ENCODE measurements at regions not wholly inside any gene's neighbourhood (a gene's known extent, or its start where the extent isn't known, plus 50 kb on each side); places are given as distances from the start of the nearest gene placed in this dataset.

DNA sequence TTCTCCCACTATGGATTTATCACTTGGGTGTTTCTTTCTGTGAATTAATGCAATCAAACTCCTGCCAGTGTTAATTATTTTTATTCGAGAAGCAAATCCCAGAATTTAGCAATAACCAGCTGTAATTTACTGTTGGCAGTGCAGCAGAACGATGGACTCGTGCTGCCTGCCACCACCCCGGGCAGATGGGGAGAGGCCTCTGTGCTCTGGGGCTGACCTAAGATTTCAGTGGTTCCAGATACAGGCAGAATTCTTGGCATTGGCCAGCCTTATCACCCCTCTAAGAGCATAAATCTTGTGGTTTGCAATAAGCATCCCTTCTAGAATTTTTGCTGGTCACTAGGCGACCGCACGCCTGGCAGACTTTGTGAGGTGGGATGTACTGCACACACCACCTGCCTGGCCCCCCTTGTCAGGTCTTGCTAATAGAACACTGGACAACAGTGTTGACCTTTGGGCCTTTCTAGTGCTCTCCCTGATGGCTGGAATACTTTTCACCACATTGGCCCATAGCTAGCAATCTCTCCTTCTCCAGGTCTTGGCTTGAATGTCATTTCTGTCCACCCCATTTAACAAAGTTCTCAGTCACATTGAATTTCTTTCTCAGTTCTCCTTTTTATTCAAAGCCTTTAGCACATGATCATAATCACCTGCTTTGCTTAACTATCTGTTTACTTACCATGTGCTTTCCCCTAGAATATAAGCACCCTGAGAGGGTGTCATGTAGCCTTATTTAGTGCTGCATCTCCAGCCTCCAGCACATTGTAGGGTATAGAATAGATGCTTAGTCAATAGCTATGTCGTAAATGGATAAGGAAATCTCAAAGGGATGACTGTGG, 122.1 kb upstream of the DYNLRB2 start:
- Histone ChIP-seq H3K36me3 (ENCODE audit: control insufficient read depth in 1 of 2, insufficient read depth in 2 of 2, low read length in 2 of 2) (no peaks in the 10 kb centered on the region), H3K4me3 (ENCODE audit: low read depth in 1 of 2, low read length in 2 of 2) (no peak overlapping the region), H3K27me3 (ENCODE audit: low read depth, low read length) (no peaks in the 10 kb centered on the region), H3K9me3 (ENCODE audit: control insufficient read depth in 1 of 2, low read length in 2 of 2) (no peaks in the 10 kb centered on the region), H3K27ac (ENCODE audit: low read length) (no peak overlapping the region), H3K4me1 (ENCODE audit: control insufficient read depth in 1 of 2, insufficient read depth in 2 of 2, low read length in 2 of 2) (no peaks in the 10 kb centered on the region)

DNA sequence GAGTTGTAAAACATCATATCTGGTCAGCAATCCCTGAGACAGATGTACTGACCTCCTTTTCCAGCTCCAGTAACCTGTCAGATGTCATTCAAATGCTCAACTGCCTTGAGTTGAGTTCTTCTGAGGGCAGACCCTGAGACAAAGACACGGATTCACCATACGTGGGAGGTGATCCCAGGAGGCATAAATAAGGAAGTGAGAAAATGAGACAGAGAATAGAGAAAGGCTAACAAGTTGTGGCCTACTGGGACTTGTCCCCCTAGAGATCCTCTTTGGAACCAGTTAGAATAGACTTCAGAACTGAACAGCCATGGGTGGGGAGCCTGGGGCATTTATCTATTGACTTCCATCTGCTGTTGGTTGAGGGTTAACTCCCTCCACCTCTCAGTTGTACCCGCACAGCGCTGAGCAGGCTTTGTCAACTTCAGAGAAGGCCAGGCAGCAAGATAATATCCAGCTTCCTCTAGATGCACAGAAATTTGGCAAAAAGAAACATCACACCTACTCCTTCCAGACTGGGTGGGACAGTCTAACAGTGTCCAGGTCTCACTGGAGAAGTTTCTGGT, 123.0 kb upstream of the DYNLRB2 start:
- no peaks in the 10 kb centered on the region for H3K4me1 ChIP-seq (ENCODE audit: control insufficient read depth in 1 of 2, insufficient read depth in 2 of 2, low read length in 2 of 2)
- no peaks in the 10 kb centered on the region for H3K9me3 ChIP-seq (ENCODE audit: control insufficient read depth in 1 of 2, low read length in 2 of 2)
- H3K27me3 ChIP-seq (ENCODE audit: low read depth, low read length), result no peaks in the 10 kb centered on the region
- no peaks in the 10 kb centered on the region for H3K36me3 ChIP-seq (ENCODE audit: control insufficient read depth in 1 of 2, insufficient read depth in 2 of 2, low read length in 2 of 2)
- no peak overlapping the region for H3K27ac ChIP-seq (ENCODE audit: low read length)
- no peak overlapping the region for H3K4me3 ChIP-seq (ENCODE audit: low read depth in 1 of 2, low read length in 2 of 2)

DNA sequence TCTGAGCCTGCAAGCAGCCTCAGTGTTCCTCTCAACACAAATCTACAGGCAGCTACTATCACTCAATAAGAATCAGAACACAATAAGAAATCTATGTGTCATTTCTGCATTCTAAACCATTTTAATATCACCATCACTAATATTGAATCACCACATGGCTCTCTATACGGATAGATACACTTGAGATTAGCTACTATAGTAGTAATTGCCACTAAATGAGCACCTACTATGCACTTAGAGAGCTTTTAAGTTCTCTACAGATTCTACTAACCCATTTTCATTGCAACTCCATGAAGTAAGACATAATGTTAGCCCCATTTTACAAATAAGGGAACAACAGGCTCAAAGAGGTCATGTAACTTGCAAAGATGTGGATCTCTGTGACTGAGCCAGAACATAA, 132.8 kb upstream of the DYNLRB2 start:
- no peak overlapping the region for H3K27ac ChIP-seq (ENCODE audit: low read length)
- H3K27me3 ChIP-seq (ENCODE audit: low read depth, low read length), result no peaks in the 10 kb centered on the region
- no peaks in the 10 kb centered on the region for H3K36me3 ChIP-seq (ENCODE audit: control insufficient read depth in 1 of 2, insufficient read depth in 2 of 2, low read length in 2 of 2)
- H3K4me1 ChIP-seq (ENCODE audit: control insufficient read depth in 1 of 2, insufficient read depth in 2 of 2, low read length in 2 of 2), result no peaks in the 10 kb centered on the region
- no peak overlapping the region for H3K4me3 ChIP-seq (ENCODE audit: low read depth in 1 of 2, low read length in 2 of 2)
- H3K9me3 ChIP-seq (ENCODE audit: control insufficient read depth in 1 of 2, low read length in 2 of 2), result no peaks in the 10 kb centered on the region

DNA sequence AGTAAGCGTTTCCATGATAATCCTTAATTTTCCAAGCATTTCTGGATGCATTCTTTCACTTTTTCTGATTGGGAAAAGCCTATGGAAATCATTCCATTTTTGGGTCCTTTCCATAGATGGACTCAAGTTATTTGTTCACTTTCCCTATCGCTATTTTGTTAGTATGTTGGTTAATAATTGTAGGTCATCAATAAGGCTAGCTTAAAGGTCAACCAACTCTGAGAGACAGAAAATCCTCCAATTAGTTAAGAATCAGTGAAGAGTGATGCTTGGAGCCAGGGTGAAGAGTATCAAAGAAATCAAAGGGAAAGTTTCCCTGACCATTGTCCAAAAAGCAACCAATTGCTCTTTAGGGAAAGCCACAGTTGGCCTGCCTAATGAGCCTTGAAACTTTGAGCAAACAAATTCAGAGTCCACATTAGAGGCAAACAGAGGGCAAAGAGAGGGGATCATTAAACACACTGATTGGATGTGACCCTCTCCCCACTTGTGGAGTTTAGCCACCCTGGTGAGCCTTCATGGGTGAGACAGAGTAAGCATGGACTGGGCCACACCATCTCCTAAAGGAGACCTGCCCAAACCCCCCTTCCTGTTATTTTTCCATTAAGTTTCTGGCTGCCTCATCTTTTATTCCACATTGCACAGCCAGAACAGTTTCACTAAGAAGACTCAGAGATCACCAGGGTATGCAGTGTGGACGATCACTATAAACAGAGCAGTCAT, 133.4 kb upstream of the DYNLRB2 start:
- no peaks in the 10 kb centered on the region for H3K9me3 ChIP-seq (ENCODE audit: control insufficient read depth in 1 of 2, low read length in 2 of 2)
- H3K36me3 ChIP-seq (ENCODE audit: control insufficient read depth in 1 of 2, insufficient read depth in 2 of 2, low read length in 2 of 2), result no peaks in the 10 kb centered on the region
- no peak overlapping the region for H3K4me3 ChIP-seq (ENCODE audit: low read depth in 1 of 2, low read length in 2 of 2)
- H3K27me3 ChIP-seq (ENCODE audit: low read depth, low read length), result no peaks in the 10 kb centered on the region
- no peaks in the 10 kb centered on the region for H3K4me1 ChIP-seq (ENCODE audit: control insufficient read depth in 1 of 2, insufficient read depth in 2 of 2, low read length in 2 of 2)
- H3K27ac ChIP-seq (ENCODE audit: low read length), result no peak overlapping the region

DNA sequence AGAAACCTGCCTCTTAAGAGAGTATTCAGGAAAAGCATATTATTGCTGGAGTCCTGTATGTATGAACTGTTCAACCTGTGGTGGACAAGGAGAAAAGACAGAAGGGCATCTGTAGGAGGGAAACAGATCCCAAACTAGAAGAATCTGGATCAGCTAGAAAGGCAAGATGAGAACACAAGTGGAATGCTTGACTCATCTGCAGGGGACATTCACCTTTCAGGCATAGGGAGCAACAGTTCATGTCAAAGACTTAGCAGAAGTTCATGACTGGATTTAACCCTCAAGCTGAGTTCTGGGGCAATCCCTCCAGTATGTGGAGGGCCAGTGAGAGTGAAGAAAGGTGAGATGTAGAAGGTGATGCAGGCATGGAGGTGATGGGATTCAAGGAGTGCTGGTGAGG, 135.9 kb upstream of the DYNLRB2 start:
- no peaks in the 10 kb centered on the region for H3K36me3 ChIP-seq (ENCODE audit: control insufficient read depth in 1 of 2, insufficient read depth in 2 of 2, low read length in 2 of 2)
- H3K4me1 ChIP-seq (ENCODE audit: control insufficient read depth in 1 of 2, insufficient read depth in 2 of 2, low read length in 2 of 2), result no peaks in the 10 kb centered on the region
- no peaks in the 10 kb centered on the region for H3K27me3 ChIP-seq (ENCODE audit: low read depth, low read length)
- H3K27ac ChIP-seq (ENCODE audit: low read length), result no peak overlapping the region
- no peaks in the 10 kb centered on the region for H3K9me3 ChIP-seq (ENCODE audit: control insufficient read depth in 1 of 2, low read length in 2 of 2)
- no peak overlapping the region for H3K4me3 ChIP-seq (ENCODE audit: low read depth in 1 of 2, low read length in 2 of 2)

DNA sequence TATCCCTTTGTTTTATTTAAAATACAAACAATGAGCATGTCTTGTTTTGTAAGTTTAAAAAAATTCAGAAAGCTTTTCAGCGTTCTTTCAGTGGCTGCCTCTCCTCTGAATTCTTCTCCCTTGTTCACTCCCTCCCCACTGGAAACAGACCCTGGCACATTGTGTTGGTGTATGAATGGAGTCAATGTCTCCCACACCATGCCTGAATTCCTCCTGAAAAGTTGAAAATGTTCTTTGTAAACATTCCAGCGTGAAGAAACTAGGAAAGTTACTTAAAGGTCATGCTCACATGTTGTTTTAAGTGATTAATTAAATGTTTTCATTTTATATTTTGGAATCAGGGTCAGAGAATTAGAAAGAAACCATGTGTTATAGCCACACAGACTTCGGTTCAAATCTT, 136.9 kb upstream of the DYNLRB2 start:
- Histone ChIP-seq H3K36me3 (ENCODE audit: control insufficient read depth in 1 of 2, insufficient read depth in 2 of 2, low read length in 2 of 2) (no peaks in the 10 kb centered on the region), H3K4me3 (ENCODE audit: low read depth in 1 of 2, low read length in 2 of 2) (no peak overlapping the region), H3K27ac (ENCODE audit: low read length) (no peak overlapping the region), H3K4me1 (ENCODE audit: control insufficient read depth in 1 of 2, insufficient read depth in 2 of 2, low read length in 2 of 2) (no peaks in the 10 kb centered on the region), H3K27me3 (ENCODE audit: low read depth, low read length) (no peaks in the 10 kb centered on the region), H3K9me3 (ENCODE audit: control insufficient read depth in 1 of 2, low read length in 2 of 2) (no peaks in the 10 kb centered on the region)

DNA sequence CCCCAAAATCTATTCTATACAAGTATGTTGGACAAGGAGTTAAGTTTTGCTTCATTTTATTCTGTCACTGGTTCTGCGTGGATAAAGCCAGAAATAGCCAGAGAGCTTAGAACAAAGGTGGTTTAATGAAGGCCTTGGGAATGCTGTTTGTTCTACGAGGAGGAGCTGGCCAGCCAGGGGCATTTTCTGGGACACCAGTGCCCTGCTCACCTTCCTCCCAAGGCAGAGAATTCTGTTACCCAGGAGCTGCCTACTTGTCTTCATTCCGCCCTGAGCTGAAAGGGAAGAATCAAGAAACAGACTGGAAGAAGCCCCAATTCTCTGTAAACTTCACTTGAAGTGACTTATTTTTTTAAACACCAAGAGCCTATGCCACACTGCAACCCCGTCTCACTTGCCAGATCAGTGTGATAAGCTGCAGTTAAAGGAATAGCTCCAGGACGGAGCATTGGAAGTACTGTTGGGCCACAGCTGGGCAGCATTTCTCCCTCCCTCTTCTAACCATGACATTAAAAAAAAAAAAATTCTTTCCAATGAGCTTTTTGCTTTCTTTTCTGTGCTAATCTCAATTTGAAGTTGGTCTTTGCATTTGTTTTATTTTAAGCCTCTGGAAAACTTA, 149.8 kb upstream of the DYNLRB2 start:
- Histone ChIP-seq H3K27me3 (ENCODE audit: low read depth, low read length) (no peaks in the 10 kb centered on the region), H3K9me3 (ENCODE audit: control insufficient read depth in 1 of 2, low read length in 2 of 2) (peaks cover 0 to 6% of the 10 kb centered on the region in 2 donors), H3K27ac (ENCODE audit: low read length) (no peak overlapping the region), H3K4me1 (ENCODE audit: control insufficient read depth in 1 of 2, insufficient read depth in 2 of 2, low read length in 2 of 2) (no peaks in the 10 kb centered on the region), H3K36me3 (ENCODE audit: control insufficient read depth in 1 of 2, insufficient read depth in 2 of 2, low read length in 2 of 2) (no peaks in the 10 kb centered on the region), H3K4me3 (ENCODE audit: low read depth in 1 of 2, low read length in 2 of 2) (no peak overlapping the region)

DNA sequence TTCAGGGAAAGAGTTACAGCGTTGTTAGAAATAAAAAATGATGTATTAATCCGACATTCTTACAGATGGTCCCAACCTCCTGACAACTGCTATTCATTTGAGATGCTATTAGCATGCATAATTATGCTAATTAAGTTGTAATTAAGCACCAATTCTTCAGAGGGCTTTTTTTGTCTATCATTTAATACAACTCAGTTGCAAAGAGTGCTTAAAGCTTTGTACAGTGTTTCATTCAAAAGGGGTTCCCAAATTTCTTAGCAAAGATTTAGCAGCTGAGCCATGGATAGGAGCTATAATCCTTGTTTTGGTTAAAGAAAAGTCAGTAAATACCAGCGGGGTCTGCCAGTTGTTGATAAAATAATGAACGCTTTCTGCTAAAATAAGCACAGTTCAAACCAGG, 150.7 kb upstream of the DYNLRB2 start:
- Histone ChIP-seq H3K27ac (ENCODE audit: low read length) (no peak overlapping the region), H3K4me1 (ENCODE audit: control insufficient read depth in 1 of 2, insufficient read depth in 2 of 2, low read length in 2 of 2) (no peaks in the 10 kb centered on the region), H3K9me3 (ENCODE audit: control insufficient read depth in 1 of 2, low read length in 2 of 2) (peaks cover 0 to 3% of the 10 kb centered on the region in 2 donors), H3K4me3 (ENCODE audit: low read depth in 1 of 2, low read length in 2 of 2) (no peak overlapping the region), H3K27me3 (ENCODE audit: low read depth, low read length) (no peaks in the 10 kb centered on the region), H3K36me3 (ENCODE audit: control insufficient read depth in 1 of 2, insufficient read depth in 2 of 2, low read length in 2 of 2) (no peaks in the 10 kb centered on the region)

DNA sequence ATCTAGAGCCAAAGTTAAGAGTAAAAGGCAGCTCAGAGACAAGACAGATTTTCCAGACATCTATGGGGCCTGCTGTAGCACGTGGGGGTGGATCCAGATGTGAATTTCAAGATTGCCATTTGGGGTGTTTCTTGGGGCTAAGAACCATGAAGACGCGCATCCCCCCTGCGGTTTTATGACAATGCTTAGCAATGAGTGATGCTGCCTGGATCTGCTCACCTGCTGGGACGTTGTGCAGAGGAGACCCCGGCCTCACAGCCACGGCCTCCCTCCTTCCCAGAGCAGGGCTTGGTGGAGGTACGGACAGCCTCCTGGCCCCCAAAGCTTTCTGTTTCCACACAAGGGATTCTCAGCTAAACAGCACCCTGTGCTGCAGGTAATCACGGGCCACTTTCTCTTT, 151.5 kb upstream of the DYNLRB2 start:
- Histone ChIP-seq H3K27me3 (ENCODE audit: low read depth, low read length) (no peaks in the 10 kb centered on the region), H3K9me3 (ENCODE audit: control insufficient read depth in 1 of 2, low read length in 2 of 2) (peaks cover 0 to 3% of the 10 kb centered on the region in 2 donors), H3K27ac (ENCODE audit: low read length) (no peak overlapping the region), H3K4me1 (ENCODE audit: control insufficient read depth in 1 of 2, insufficient read depth in 2 of 2, low read length in 2 of 2) (no peaks in the 10 kb centered on the region), H3K4me3 (ENCODE audit: low read depth in 1 of 2, low read length in 2 of 2) (no peak overlapping the region), H3K36me3 (ENCODE audit: control insufficient read depth in 1 of 2, insufficient read depth in 2 of 2, low read length in 2 of 2) (no peaks in the 10 kb centered on the region)

DNA sequence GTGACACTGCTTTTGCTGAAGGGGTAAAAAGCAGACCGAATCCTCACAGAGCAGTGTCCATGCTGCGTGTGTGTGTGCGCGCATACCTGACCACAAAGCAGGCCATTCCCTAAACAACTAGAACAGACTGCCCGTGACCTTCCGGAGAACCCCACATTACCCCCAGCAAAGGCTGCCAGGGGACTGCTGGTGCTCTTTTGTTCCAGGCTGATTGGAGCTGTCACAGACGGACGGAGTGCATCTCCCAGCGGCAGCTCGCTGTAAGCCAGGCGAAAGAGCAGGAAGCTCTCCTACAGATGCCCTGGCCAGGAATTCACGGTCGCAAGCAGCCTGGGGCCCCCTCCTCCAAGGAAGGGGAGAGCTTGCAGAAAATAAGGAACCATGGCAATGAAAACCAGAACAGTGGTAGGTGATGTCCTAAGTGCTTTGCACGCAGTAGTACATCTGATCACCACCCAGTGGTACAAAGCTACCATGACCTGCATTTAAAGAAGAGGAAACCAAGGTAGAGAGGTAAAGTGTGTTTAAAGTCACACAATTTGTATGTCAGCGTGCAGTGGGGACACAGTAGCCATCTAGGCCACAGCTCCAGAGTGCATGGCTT, 153.4 kb upstream of the DYNLRB2 start:
- Histone ChIP-seq H3K27ac (ENCODE audit: low read length) (no peak overlapping the region), H3K36me3 (ENCODE audit: control insufficient read depth in 1 of 2, insufficient read depth in 2 of 2, low read length in 2 of 2) (no peaks in the 10 kb centered on the region), H3K4me3 (ENCODE audit: low read depth in 1 of 2, low read length in 2 of 2) (no peak overlapping the region), H3K27me3 (ENCODE audit: low read depth, low read length) (no peaks in the 10 kb centered on the region), H3K9me3 (ENCODE audit: control insufficient read depth in 1 of 2, low read length in 2 of 2) (no peaks in the 10 kb centered on the region), H3K4me1 (ENCODE audit: control insufficient read depth in 1 of 2, insufficient read depth in 2 of 2, low read length in 2 of 2) (no peaks in the 10 kb centered on the region)

DNA sequence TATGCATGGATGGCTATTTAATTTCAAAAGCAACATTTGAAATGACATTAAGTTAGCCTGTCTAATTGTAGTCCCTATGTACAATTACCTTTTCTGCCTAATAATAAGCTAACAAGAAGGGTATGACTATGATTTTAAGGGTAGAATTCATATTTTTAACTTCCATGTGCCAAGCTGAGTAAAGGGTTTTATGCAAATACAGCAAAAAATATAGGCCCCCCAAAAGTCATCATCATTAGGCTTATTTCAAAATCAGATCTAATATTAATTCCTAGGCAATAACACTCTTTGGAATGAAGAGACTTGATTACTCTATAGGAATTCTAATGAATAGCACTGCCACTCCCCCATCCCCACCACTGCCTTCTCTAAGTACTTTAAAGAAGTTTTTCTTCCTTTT, 155.9 kb upstream of the DYNLRB2 start:
- no peaks in the 10 kb centered on the region for H3K9me3 ChIP-seq (ENCODE audit: control insufficient read depth in 1 of 2, low read length in 2 of 2)
- H3K4me1 ChIP-seq (ENCODE audit: control insufficient read depth in 1 of 2, insufficient read depth in 2 of 2, low read length in 2 of 2), result no peaks in the 10 kb centered on the region
- no peaks in the 10 kb centered on the region for H3K27me3 ChIP-seq (ENCODE audit: low read depth, low read length)
- no peak overlapping the region for H3K27ac ChIP-seq (ENCODE audit: low read length)
- H3K4me3 ChIP-seq (ENCODE audit: low read depth in 1 of 2, low read length in 2 of 2), result no peak overlapping the region
- no peaks in the 10 kb centered on the region for H3K36me3 ChIP-seq (ENCODE audit: control insufficient read depth in 1 of 2, insufficient read depth in 2 of 2, low read length in 2 of 2)

Data from muscle layer of duodenum (tissue), 2 donors.